ENCODE measurements at regions not wholly inside any gene's neighbourhood (a gene's known extent, or its start where the extent isn't known, plus 50 kb on each side); places are given as distances from the start of the nearest gene placed in this dataset.

DNA sequence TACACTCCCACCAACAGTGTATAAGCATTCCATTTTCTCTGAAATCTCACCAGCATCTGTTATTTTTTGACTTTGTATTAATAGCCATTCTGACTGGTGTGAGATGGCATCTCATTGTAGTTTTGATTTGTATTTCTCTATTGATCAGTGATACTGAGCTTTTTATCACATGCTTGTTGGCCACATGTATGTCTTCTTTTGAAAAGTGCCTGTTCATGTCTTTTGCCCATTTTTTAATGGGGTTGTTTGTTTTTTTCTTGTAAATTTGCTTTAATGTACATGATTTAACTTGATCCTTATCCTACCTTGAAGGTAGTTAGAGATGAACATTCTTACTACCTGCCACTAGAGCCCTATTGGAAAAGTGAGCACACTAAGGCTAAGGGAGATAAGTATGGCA is 151.2 kb upstream of the KIF2A start:
- H3K4me1 ChIP-seq (ENCODE audit: control insufficient read depth, insufficient read depth, low read length, poor library complexity, severe bottlenecking) = no peaks in the 10 kb centered on the region
- H3K27ac ChIP-seq (ENCODE audit: insufficient read depth, low read length, poor library complexity, severe bottlenecking) = no peak overlapping the region
- no peaks in the 10 kb centered on the region for H3K27me3 ChIP-seq (replicated peaks; ENCODE audit: control insufficient read depth, insufficient read depth, low read length, poor library complexity, severe bottlenecking)
- H3K9me3 ChIP-seq (ENCODE audit: control insufficient read depth, low read length) = no peaks in the 10 kb centered on the region
- H3K36me3 ChIP-seq (ENCODE audit: control insufficient read depth, insufficient read depth, low read length) = no peaks in the 10 kb centered on the region
- DNase-seq = no peak
- no peak overlapping the region for H3K4me3 ChIP-seq (ENCODE audit: insufficient read depth, low read depth, low read length, poor library complexity, severe bottlenecking)

DNA sequence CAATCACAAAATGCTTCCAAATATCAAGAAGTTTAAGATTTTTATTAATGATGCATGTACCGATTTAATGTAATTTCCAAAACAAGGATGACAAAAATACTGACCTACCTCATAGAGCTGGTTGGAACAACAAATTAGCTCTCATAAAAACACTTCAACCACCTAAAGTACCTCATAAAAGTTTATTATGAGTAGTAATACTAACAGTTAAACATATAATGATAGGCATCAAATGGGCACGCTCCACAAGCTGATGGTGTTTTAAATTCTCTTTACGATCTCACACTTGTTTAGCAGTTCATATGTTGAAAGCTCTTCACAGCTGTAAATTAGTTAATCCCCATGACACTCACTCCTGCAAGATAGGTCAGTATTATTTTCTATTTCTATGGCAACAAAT is 150.0 kb upstream of the KIF2A start:
- H3K36me3 ChIP-seq (ENCODE audit: control insufficient read depth, insufficient read depth, low read length) = no peaks in the 10 kb centered on the region
- H3K27me3 ChIP-seq (replicated peaks; ENCODE audit: control insufficient read depth, insufficient read depth, low read length, poor library complexity, severe bottlenecking) = no peaks in the 10 kb centered on the region
- no peak for DNase-seq
- H3K4me1 ChIP-seq (ENCODE audit: control insufficient read depth, insufficient read depth, low read length, poor library complexity, severe bottlenecking) = no peaks in the 10 kb centered on the region
- no peak overlapping the region for H3K4me3 ChIP-seq (ENCODE audit: insufficient read depth, low read depth, low read length, poor library complexity, severe bottlenecking)
- H3K27ac ChIP-seq (ENCODE audit: insufficient read depth, low read length, poor library complexity, severe bottlenecking) = no peak overlapping the region
- H3K9me3 ChIP-seq (ENCODE audit: control insufficient read depth, low read length) = no peaks in the 10 kb centered on the region

DNA sequence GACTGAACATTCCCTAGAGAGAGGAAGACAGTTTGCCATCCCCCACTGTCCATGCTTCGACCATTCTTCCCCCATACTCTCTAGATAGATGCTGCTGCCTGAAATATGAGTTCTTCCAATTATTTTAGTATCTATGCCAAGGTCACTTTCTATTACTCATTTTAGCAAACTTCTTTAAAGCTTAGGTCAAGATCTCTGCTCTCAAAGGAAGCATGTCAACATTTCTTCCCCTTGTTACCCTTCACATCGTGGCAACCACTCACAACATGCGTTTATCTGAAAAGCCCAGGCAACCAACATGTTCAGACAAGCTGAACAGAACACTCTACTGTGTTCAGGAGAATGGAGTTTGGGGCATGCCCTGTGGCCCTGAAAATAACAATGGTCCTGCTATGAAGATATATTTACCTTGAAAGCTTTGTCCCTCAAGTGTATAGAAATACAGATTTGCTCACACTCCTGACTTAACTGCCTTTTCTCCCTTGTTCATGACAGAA is 138.4 kb upstream of the KIF2A start:
- Histone ChIP-seq H3K27ac (ENCODE audit: insufficient read depth, low read length, poor library complexity, severe bottlenecking) (no peak overlapping the region), H3K4me3 (ENCODE audit: insufficient read depth, low read depth, low read length, poor library complexity, severe bottlenecking) (no peak overlapping the region), H3K27me3 (replicated peaks; ENCODE audit: control insufficient read depth, insufficient read depth, low read length, poor library complexity, severe bottlenecking) (no peaks in the 10 kb centered on the region), H3K4me1 (ENCODE audit: control insufficient read depth, insufficient read depth, low read length, poor library complexity, severe bottlenecking) (no peaks in the 10 kb centered on the region), H3K9me3 (ENCODE audit: control insufficient read depth, low read length) (no peaks in the 10 kb centered on the region), H3K36me3 (ENCODE audit: control insufficient read depth, insufficient read depth, low read length) (no peaks in the 10 kb centered on the region)
- DNase-seq = no peak

GRCh38 chr5:62168506-62169281 is 137.3 kb upstream of the KIF2A start:
- H3K9me3 ChIP-seq (ENCODE audit: control insufficient read depth, low read length) = no peaks in the 10 kb centered on the region
- no peaks in the 10 kb centered on the region for H3K4me1 ChIP-seq (ENCODE audit: control insufficient read depth, insufficient read depth, low read length, poor library complexity, severe bottlenecking)
- DNase-seq = no peak
- H3K36me3 ChIP-seq (ENCODE audit: control insufficient read depth, insufficient read depth, low read length) = no peaks in the 10 kb centered on the region
- H3K27me3 ChIP-seq (replicated peaks; ENCODE audit: control insufficient read depth, insufficient read depth, low read length, poor library complexity, severe bottlenecking) = no peaks in the 10 kb centered on the region
- H3K27ac ChIP-seq (ENCODE audit: insufficient read depth, low read length, poor library complexity, severe bottlenecking) = no peak overlapping the region
- H3K4me3 ChIP-seq (ENCODE audit: insufficient read depth, low read depth, low read length, poor library complexity, severe bottlenecking) = no peak overlapping the region

- no peaks in the 10 kb centered on the region for H3K9me3 ChIP-seq (ENCODE audit: control insufficient read depth, low read length)
- no peak for DNase-seq
- H3K27ac ChIP-seq (ENCODE audit: insufficient read depth, low read length, poor library complexity, severe bottlenecking) = no peak overlapping the region
- H3K4me1 ChIP-seq (ENCODE audit: control insufficient read depth, insufficient read depth, low read length, poor library complexity, severe bottlenecking) = no peaks in the 10 kb centered on the region
- no peaks in the 10 kb centered on the region for H3K36me3 ChIP-seq (ENCODE audit: control insufficient read depth, insufficient read depth, low read length)
- no peak overlapping the region for H3K4me3 ChIP-seq (ENCODE audit: insufficient read depth, low read depth, low read length, poor library complexity, severe bottlenecking)
- H3K27me3 ChIP-seq (replicated peaks; ENCODE audit: control insufficient read depth, insufficient read depth, low read length, poor library complexity, severe bottlenecking) = no peaks in the 10 kb centered on the region
Measured at GRCh38 chr5:62178258-62178657, 127.7 kb upstream of the KIF2A start.

- Histone ChIP-seq H3K4me3 (ENCODE audit: insufficient read depth, low read depth, low read length, poor library complexity, severe bottlenecking) (no peak overlapping the region), H3K4me1 (ENCODE audit: control insufficient read depth, insufficient read depth, low read length, poor library complexity, severe bottlenecking) (no peaks in the 10 kb centered on the region), H3K27ac (ENCODE audit: insufficient read depth, low read length, poor library complexity, severe bottlenecking) (no peak overlapping the region), H3K9me3 (ENCODE audit: control insufficient read depth, low read length) (no peaks in the 10 kb centered on the region), H3K36me3 (ENCODE audit: control insufficient read depth, insufficient read depth, low read length) (no peaks in the 10 kb centered on the region), H3K27me3 (replicated peaks; ENCODE audit: control insufficient read depth, insufficient read depth, low read length, poor library complexity, severe bottlenecking) (no peaks in the 10 kb centered on the region)
- DNase-seq = no peak
Measured at GRCh38 chr5:62182802-62183201, 123.2 kb upstream of the KIF2A start.

DNA sequence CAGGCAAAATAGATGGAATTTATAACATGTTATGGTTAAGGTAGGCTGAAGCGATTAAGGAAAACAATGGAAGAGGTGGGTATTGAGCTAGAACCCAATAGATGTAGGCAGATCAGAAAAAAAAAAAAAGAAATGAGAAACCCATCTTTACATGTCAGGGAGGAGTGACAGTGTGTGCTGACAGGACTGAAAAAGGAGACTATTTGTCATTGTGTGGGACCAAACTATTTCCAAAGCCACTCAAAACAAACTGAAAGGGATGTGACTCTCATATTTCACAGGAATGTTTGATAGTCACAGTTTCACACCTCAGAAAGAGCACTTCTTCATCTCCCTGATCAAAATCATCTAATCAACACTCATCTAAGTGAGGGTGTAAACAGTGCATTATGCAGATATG is 122.3 kb upstream of the KIF2A start:
- no peak for DNase-seq
- H3K27me3 ChIP-seq (replicated peaks; ENCODE audit: control insufficient read depth, insufficient read depth, low read length, poor library complexity, severe bottlenecking) = no peaks in the 10 kb centered on the region
- no peak overlapping the region for H3K27ac ChIP-seq (ENCODE audit: insufficient read depth, low read length, poor library complexity, severe bottlenecking)
- H3K36me3 ChIP-seq (ENCODE audit: control insufficient read depth, insufficient read depth, low read length) = no peaks in the 10 kb centered on the region
- no peaks in the 10 kb centered on the region for H3K9me3 ChIP-seq (ENCODE audit: control insufficient read depth, low read length)
- H3K4me1 ChIP-seq (ENCODE audit: control insufficient read depth, insufficient read depth, low read length, poor library complexity, severe bottlenecking) = no peaks in the 10 kb centered on the region
- H3K4me3 ChIP-seq (ENCODE audit: insufficient read depth, low read depth, low read length, poor library complexity, severe bottlenecking) = no peak overlapping the region

- no peaks in the 10 kb centered on the region for H3K4me1 ChIP-seq (ENCODE audit: control insufficient read depth, insufficient read depth, low read length, poor library complexity, severe bottlenecking)
- H3K36me3 ChIP-seq (ENCODE audit: control insufficient read depth, insufficient read depth, low read length) = no peaks in the 10 kb centered on the region
- no peak overlapping the region for H3K4me3 ChIP-seq (ENCODE audit: insufficient read depth, low read depth, low read length, poor library complexity, severe bottlenecking)
- H3K27ac ChIP-seq (ENCODE audit: insufficient read depth, low read length, poor library complexity, severe bottlenecking) = no peak overlapping the region
- H3K9me3 ChIP-seq (ENCODE audit: control insufficient read depth, low read length) = no peaks in the 10 kb centered on the region
- DNase-seq = no peak
- H3K27me3 ChIP-seq (replicated peaks; ENCODE audit: control insufficient read depth, insufficient read depth, low read length, poor library complexity, severe bottlenecking) = no peaks in the 10 kb centered on the region
Measured at GRCh38 chr5:62184444-62184843, 121.6 kb upstream of the KIF2A start.

GRCh38 chr5:62190173-62190572 is 115.8 kb upstream of the KIF2A start:
- no peak overlapping the region for H3K27ac ChIP-seq (ENCODE audit: insufficient read depth, low read length, poor library complexity, severe bottlenecking)

DNA sequence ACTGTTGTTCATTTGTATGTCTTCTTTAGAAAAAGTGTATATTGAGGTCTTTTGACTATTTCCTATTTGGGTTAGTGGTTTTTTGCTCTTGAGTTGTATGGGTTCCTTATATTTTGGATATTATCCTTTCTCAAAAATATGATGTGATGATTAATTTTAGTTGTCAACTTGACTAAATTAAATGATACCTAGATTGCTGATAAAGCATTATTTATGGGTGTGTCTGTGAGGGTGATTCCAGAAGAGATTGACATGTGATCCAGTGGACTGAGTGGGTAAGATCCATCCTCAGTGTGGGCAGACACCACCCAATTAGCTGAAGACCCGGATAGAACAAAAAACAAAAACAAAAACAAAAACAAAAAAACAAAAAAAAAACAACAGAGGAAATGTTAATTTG is 115.1 kb upstream of the KIF2A start:
- Histone ChIP-seq H3K4me3 (ENCODE audit: insufficient read depth, low read depth, low read length, poor library complexity, severe bottlenecking) (no peak overlapping the region), H3K9me3 (ENCODE audit: control insufficient read depth, low read length) (no peaks in the 10 kb centered on the region), H3K27ac (ENCODE audit: insufficient read depth, low read length, poor library complexity, severe bottlenecking) (no peak overlapping the region), H3K4me1 (ENCODE audit: control insufficient read depth, insufficient read depth, low read length, poor library complexity, severe bottlenecking) (no peaks in the 10 kb centered on the region), H3K27me3 (replicated peaks; ENCODE audit: control insufficient read depth, insufficient read depth, low read length, poor library complexity, severe bottlenecking) (no peaks in the 10 kb centered on the region), H3K36me3 (ENCODE audit: control insufficient read depth, insufficient read depth, low read length) (no peaks in the 10 kb centered on the region)
- no peak for DNase-seq

More at GRCh38 chr5:62190173-62190572, 115.8 kb upstream of the KIF2A start:
- Histone ChIP-seq H3K36me3 (ENCODE audit: control insufficient read depth, insufficient read depth, low read length) (no peaks in the 10 kb centered on the region), H3K4me1 (ENCODE audit: control insufficient read depth, insufficient read depth, low read length, poor library complexity, severe bottlenecking) (no peaks in the 10 kb centered on the region), H3K4me3 (ENCODE audit: insufficient read depth, low read depth, low read length, poor library complexity, severe bottlenecking) (no peak overlapping the region), H3K9me3 (ENCODE audit: control insufficient read depth, low read length) (no peaks in the 10 kb centered on the region), H3K27me3 (replicated peaks; ENCODE audit: control insufficient read depth, insufficient read depth, low read length, poor library complexity, severe bottlenecking) (no peaks in the 10 kb centered on the region)
- no peak for DNase-seq

Data from effector memory CD4-positive, alpha-beta T cell (primary cell).